Activated CD4-positive, alpha-beta T cell treated with anti-CD3 and anti-CD28 coated beads, Interleukin-2, amount 10 ng/mL, durations not matched to agents 24 days and 14 days (primary cell): ENCODE measurements at regions not wholly inside any gene's neighbourhood (a gene's known extent, or its start where the extent isn't known, plus 50 kb on each side); places are given as distances from the start of the nearest gene placed in this dataset.

ENCODE experiments used
- DNase-seq: peaks from one replicate; pipeline ENCODE4 v3.0.0; 2022
- H3K27ac Mint-ChIP-seq: one replicate; pipeline ENCODE4 v1.8.0; 2022; ENCODE audit warnings: mild to moderate bottlenecking, mixed read lengths
- H3K27me3 Mint-ChIP-seq: one replicate; pipeline ENCODE4 v1.8.0; 2022; ENCODE audit warnings: mixed read lengths
- H3K36me3 Mint-ChIP-seq: one replicate; pipeline ENCODE4 v1.8.0; 2022; ENCODE audit warnings: low read depth, mild to moderate bottlenecking, mixed read lengths
- H3K4me1 Mint-ChIP-seq: one replicate; pipeline ENCODE4 v1.8.0; 2021; ENCODE audit warnings: mixed read lengths
- H3K4me3 Mint-ChIP-seq: one replicate; pipeline ENCODE4 v1.8.0; 2022; ENCODE audit warnings: mild to moderate bottlenecking, moderate library complexity, mixed read lengths
- H3K9me3 Mint-ChIP-seq: one replicate; pipeline ENCODE4 v1.8.0; 2021; ENCODE audit warnings: mixed read lengths
- intact Hi-C: fragments of 100-400 bp; cut with micrococcal nuclease; formaldehyde crosslinking; loops from one replicate; pipeline ENCODE4 v1.15.1; 2023

DNA sequence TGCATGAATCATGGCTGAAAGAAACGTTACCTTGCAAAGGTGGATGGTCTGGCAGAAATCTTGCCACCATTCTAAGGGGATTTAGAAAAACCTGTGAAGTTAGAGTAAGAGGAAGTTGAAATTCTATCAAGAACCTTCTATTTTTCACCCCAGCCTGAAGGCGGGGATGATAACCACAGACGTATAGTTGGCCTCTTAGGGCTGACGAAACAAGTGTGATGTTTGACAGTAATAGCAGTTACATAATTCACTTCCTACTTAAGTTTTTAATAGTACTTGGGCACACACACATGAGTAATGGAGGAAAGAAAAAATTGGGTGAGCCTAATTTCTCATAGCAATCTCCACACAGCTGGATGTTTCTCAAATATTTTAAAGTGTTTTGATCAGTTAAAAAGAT lies 336.6 kb upstream of the SALL3 start:
- Mint-ChIP-seq H3K9me3 (no peaks in the 10 kb centered on the region), H3K36me3 (no peaks in the 10 kb centered on the region), H3K4me1 (no peaks in the 10 kb centered on the region), H3K4me3 (no peak overlapping the region), H3K27me3 (no peaks in the 10 kb centered on the region), H3K27ac (no peak overlapping the region)
- no peak for DNase-seq
- intact Hi-C loops: no loop called here

DNA sequence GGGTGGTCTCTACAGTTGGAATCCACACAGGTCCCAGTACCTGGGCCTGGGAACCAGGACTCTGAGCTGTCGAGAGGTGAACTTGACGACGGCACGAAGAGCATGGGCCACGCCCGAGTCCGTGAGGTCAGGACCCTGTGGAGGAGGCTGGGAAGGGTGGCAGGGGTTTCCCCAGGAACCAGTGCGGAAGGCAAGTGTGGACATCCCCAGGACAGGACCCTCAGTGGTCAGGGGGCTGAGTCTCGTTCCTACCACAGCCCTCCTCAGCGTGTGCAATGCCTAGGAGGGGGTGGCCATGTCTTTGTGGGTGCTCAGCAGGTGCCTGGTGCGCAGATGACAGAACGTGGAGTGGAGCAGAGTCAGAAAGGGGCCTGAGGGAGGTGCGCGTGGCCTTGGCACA lies 335.6 kb upstream of the SALL3 start:
- no peak for DNase-seq
- Mint-ChIP-seq H3K36me3 (no peaks in the 10 kb centered on the region), H3K9me3 (no peaks in the 10 kb centered on the region), H3K4me3 (no peak overlapping the region), H3K4me1 (no peaks in the 10 kb centered on the region), H3K27ac (no peak overlapping the region), H3K27me3 (no peaks in the 10 kb centered on the region)
- intact Hi-C loops: no loop called here

DNA sequence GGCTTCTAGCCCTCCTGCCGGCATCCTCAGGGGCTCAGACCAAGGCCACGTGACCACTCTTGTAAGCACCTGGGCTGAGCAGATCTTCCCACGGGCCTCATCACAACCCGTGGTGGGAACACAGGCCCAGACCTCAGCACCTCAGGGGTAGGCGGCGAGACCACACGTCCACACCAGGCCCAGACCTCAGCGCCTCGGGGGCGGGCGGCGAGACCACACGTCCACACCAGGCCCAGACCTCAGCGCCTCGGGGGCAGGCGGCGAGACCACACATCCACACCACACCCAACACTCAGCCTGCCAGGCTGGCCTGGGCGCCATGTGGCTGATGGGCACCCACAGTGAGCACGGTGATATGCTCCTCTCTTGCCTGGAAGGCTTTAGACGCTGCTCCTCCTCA lies 334.4 kb upstream of the SALL3 start:
- Mint-ChIP-seq H3K27ac (no peak overlapping the region), H3K4me3 (no peak overlapping the region), H3K9me3 (no peaks in the 10 kb centered on the region), H3K36me3 (no peaks in the 10 kb centered on the region), H3K4me1 (no peaks in the 10 kb centered on the region), H3K27me3 (no peaks in the 10 kb centered on the region)
- intact Hi-C loops: no loop called here
- DNase-seq: no peak

DNA sequence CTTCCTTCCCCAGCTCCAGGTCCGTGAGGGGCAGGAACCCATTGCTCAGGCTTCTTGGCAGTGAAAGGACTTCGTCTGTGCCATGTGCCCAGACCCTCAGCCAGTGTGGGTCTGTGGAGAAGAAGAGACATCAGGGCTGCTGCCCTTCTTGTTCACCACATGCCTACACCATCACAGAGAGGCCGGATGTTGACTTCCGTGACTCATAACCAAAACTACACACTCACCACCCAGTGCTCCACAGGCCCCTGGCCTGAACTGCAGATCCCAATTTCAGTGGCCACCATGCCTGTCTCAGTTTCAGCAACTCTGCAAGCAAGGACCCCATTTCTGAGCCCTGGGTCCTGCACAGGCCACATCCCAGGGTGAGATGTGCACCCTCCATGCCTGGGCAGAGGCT lies 332.6 kb upstream of the SALL3 start:
- Mint-ChIP-seq H3K4me1 (no peaks in the 10 kb centered on the region), H3K4me3 (no peak overlapping the region), H3K27me3 (no peaks in the 10 kb centered on the region), H3K27ac (no peak overlapping the region), H3K36me3 (no peaks in the 10 kb centered on the region), H3K9me3 (no peaks in the 10 kb centered on the region)
- no peak for DNase-seq
- intact Hi-C loops: no loop called here

DNA sequence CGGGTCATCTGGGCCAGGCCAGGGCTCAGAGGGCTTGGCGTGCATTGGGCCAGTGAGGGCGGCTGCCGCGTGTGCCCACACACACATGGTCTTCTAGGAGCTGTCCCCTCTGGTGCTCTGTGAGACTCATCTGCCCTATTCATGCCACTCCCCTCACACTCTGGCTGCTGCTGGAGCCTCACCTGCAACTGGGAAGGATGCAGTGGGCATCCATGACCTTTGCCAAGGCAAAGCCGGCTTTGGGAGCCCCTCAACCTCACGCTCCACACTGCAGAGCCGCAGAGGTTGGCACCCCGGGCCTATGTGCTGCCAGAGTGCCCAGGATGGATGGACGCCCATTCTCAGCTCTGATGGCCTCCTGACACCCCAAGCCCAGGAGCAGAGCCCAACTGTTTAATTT lies 330.2 kb upstream of the SALL3 start:
- no peak for DNase-seq
- no peak overlapping the region for H3K27ac Mint-ChIP-seq
- intact Hi-C loops: no loop called here
- H3K4me1 Mint-ChIP-seq: no peaks in the 10 kb centered on the region
- H3K36me3 Mint-ChIP-seq: no peaks in the 10 kb centered on the region
- H3K9me3 Mint-ChIP-seq: peaks cover 3% of the 10 kb centered on the region
- no peak overlapping the region for H3K4me3 Mint-ChIP-seq
- H3K27me3 Mint-ChIP-seq: no peaks in the 10 kb centered on the region

DNA sequence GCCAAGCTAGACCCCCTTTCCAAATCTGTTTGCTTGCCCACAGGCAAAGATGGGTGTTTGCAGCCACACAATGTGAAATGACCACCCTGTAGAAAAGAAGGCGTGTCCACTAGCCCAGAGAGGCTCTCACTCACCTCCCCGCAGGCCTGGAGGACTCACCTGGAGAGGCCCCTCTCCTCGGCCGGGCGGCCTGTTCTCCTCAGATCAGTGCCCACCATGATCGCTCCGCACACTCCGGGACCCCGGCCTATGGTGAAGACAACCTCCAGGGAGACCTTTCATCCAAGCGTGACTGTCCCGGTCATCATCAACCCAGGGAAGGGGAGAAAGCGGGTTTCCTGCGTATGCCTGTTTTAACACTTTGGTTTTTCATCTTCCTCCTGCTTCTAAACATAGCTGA lies 328.7 kb upstream of the SALL3 start:
- Mint-ChIP-seq H3K4me1 (no peaks in the 10 kb centered on the region), H3K27me3 (no peaks in the 10 kb centered on the region), H3K27ac (no peak overlapping the region), H3K9me3 (peaks cover 3% of the 10 kb centered on the region), H3K4me3 (no peak overlapping the region), H3K36me3 (no peaks in the 10 kb centered on the region)
- DNase-seq: no peak
- intact Hi-C loops: no loop called here

DNA sequence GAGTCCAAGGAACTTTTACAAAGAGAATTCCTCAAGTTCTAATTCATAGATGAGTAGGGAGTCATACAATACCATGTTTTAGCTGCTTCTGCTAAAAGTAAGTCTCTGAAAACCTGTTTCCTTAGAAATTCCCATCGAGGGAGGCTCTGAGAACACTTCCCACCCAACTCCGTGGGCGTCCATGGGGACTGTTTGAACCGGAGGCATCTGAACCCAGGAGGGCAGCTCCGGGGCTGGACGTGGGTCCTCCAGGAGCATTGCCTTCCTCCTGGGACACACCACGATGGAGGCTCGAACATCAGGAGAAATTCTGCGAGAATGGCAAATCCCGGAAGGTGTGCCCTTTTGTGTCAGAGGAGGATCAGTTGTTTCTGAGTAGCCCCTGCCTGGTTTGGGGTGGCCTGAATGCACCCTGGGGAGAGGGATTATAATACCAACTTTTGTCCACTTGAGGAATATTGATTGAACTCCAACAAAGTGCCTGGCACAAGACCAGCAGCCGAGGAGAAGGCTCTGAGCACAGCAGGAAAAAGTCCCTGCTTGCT lies 327.5 kb upstream of the SALL3 start:
- no peak overlapping the region for H3K27ac Mint-ChIP-seq
- intact Hi-C loops: no loop called here
- H3K4me1 Mint-ChIP-seq: no peaks in the 10 kb centered on the region
- H3K9me3 Mint-ChIP-seq: peaks cover 3% of the 10 kb centered on the region
- no peaks in the 10 kb centered on the region for H3K36me3 Mint-ChIP-seq
- no peaks in the 10 kb centered on the region for H3K27me3 Mint-ChIP-seq
- no peak for DNase-seq
- no peak overlapping the region for H3K4me3 Mint-ChIP-seq

DNA sequence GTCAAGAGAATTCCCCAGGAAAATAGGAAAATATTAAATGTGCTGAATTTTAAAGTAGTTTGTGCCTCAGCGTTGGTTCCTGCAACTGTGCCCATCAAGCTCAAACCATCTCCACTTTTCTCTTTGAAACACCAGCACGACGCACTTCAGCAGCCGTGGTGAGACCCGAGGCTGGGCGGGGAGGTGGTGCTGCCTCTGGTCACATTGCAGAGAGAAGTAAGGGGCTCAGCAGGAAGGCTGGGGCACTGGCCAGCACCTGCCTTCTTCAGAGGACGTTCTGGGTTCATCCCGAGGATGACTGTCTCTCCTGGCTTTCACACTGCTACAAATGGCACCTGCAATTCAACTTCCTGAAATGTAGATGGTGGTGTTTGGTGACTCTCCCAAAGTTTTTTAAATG lies 323.7 kb upstream of the SALL3 start:
- Mint-ChIP-seq H3K4me1 (no peaks in the 10 kb centered on the region), H3K9me3 (peaks cover 3% of the 10 kb centered on the region), H3K4me3 (no peak overlapping the region), H3K36me3 (no peaks in the 10 kb centered on the region), H3K27me3 (no peaks in the 10 kb centered on the region), H3K27ac (no peak overlapping the region)
- DNase-seq: no peak
- intact Hi-C loops: no loop called here

DNA sequence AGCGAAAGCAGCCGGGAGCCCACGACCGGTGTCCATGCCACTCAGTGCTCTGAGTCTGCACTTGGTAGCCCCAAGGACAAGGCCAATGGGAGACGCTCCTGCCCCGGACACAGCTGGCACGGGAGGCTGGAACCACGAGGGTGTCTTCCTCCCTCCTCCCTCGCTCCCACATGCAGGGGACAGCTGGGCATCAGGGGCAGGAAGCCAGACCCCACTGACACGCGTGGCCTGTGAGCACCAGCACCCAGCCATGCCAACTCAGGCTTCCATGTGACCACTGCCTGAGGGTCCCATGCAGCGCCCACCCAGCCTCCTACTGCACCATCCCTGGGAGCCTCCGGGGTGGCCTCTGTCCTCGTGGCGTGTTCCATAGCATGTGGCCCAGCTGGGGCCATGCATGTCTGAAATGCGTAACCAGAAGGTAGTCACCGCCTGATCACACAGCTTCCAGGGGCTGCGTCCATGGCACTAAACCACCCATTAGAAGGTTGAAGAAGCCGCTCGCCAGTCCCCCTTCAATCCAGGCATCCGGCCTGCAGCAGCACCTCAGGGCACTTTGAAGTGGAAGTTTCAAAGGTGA lies 323.2 kb upstream of the SALL3 start:
- peaks cover 3% of the 10 kb centered on the region for H3K9me3 Mint-ChIP-seq

DNA sequence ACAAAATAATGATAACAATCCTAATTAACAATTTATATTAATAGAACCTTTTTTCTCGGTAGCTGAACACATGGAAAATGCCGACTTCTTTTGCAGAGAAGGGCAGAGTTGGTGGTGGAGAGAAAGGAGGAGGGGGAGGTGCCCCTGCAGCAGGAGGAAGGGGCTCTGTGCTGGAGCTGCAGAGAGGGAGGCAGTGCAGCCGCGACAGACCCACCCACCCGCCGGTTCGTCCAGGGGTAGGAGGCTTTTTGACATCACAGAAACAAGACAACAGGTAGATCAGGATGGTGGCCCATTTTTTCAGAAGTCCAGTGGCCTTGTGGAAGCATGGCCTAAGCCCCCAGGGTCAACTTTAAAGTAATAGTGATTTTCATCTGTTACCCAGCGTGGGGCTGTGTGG lies 321.1 kb upstream of the SALL3 start:
- Mint-ChIP-seq H3K27ac (no peak overlapping the region), H3K27me3 (no peaks in the 10 kb centered on the region), H3K9me3 (no peaks in the 10 kb centered on the region), H3K4me1 (no peaks in the 10 kb centered on the region), H3K4me3 (no peak overlapping the region), H3K36me3 (no peaks in the 10 kb centered on the region)
- DNase-seq: no peak
- intact Hi-C loops: no loop called here

More for the DNA sequence above, 323.2 kb upstream of the SALL3 start:
- no peak for DNase-seq
- H3K36me3 Mint-ChIP-seq: no peaks in the 10 kb centered on the region
- intact Hi-C loops: no loop called here
- no peaks in the 10 kb centered on the region for H3K4me1 Mint-ChIP-seq
- H3K27me3 Mint-ChIP-seq: no peaks in the 10 kb centered on the region
- H3K27ac Mint-ChIP-seq: no peak overlapping the region
- no peak overlapping the region for H3K4me3 Mint-ChIP-seq

DNA sequence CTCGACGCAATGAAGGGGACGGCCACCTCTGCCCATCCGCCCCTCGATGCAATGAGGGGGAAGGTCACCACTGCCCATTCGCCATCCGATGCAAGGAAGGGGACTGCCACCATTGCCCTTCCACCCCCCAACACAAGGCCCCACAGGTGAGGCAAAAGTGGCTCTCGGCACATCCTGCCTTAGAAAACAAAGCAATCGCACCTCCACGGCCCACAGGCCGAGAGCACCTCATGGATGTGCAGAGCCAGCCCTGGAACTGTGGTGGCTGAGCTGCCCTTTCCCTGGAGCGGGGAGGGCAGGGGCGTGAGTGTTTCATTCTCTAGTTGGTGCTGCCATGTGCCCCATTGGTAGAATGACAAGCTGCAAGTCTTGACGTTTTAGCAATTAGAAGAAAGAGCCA lies 320.6 kb upstream of the SALL3 start:
- DNase-seq: no peak
- Mint-ChIP-seq H3K9me3 (no peaks in the 10 kb centered on the region), H3K27ac (no peak overlapping the region), H3K4me3 (no peak overlapping the region), H3K36me3 (no peaks in the 10 kb centered on the region), H3K4me1 (no peaks in the 10 kb centered on the region), H3K27me3 (no peaks in the 10 kb centered on the region)
- intact Hi-C loops: no loop called here

DNA sequence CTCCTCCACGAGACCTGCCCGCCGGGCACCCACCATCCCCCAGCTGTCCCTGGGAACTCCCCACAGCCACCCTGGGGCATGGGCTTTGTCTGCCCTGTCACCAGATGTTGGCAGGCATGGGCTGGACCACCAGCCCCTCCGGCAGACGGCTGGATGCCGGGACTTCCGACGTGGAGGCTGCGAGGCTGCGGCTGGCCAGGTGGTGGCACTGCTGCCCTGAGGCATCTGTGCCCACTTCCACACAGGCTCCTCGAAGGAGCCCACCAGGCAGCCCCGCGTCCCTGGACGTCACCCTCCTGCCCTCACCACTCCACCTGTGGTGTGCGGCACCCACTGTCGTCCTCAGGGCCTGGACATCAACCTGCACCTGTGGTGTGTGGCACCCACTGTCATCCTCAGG lies 319.9 kb upstream of the SALL3 start:
- no peaks in the 10 kb centered on the region for H3K4me1 Mint-ChIP-seq
- DNase-seq: no peak
- no peak overlapping the region for H3K27ac Mint-ChIP-seq
- H3K27me3 Mint-ChIP-seq: no peaks in the 10 kb centered on the region
- no peaks in the 10 kb centered on the region for H3K36me3 Mint-ChIP-seq
- H3K9me3 Mint-ChIP-seq: no peaks in the 10 kb centered on the region
- intact Hi-C loops: no loop called here
- no peak overlapping the region for H3K4me3 Mint-ChIP-seq

DNA sequence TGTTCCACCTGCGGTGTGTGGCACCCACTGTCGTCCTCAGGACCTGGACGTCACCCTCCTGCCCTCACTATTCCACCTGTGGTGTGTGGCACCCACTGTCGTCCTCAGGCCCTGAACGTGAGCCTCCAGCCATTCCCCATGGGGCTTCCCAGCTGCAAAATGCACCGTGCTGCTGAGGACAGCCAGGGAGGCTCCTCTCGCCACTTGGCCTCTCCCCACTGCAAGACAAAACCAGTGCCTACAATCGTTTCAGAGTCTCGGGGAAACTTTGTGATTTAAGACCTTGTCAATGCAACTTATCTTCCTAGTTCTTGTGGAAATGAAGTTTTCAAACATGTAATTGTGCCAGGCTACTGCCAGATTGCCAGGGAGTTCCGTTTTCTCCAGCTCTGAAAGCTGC lies 319.3 kb upstream of the SALL3 start:
- Mint-ChIP-seq H3K4me1 (no peaks in the 10 kb centered on the region), H3K27me3 (no peaks in the 10 kb centered on the region), H3K36me3 (no peaks in the 10 kb centered on the region), H3K4me3 (no peak overlapping the region), H3K27ac (no peak overlapping the region), H3K9me3 (no peaks in the 10 kb centered on the region)
- DNase-seq: no peak
- intact Hi-C loops: no loop called here

DNA sequence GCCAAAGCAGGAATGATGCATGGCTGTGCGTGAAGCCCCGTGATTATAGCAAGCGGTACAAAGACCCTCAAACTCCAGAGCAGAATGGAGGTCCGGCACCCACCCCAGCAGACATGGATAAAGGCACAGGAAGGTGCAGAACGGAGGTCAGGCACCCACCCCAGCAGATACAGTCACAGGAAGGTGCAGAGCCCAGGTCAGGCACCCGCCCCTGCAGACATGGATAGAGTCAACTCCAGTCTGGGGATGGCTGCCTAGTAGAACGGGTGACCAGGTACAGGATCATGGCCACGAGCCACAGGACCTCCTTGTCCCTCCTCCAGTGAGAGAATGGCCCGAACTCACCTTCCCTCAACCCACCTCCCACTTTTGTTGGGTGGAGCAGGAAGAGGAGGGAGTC lies 318.3 kb upstream of the SALL3 start:
- Mint-ChIP-seq H3K9me3 (no peaks in the 10 kb centered on the region), H3K4me1 (no peaks in the 10 kb centered on the region), H3K27ac (no peak overlapping the region), H3K27me3 (no peaks in the 10 kb centered on the region), H3K36me3 (no peaks in the 10 kb centered on the region), H3K4me3 (no peak overlapping the region)
- intact Hi-C loops: no loop called here
- DNase-seq: no peak

DNA sequence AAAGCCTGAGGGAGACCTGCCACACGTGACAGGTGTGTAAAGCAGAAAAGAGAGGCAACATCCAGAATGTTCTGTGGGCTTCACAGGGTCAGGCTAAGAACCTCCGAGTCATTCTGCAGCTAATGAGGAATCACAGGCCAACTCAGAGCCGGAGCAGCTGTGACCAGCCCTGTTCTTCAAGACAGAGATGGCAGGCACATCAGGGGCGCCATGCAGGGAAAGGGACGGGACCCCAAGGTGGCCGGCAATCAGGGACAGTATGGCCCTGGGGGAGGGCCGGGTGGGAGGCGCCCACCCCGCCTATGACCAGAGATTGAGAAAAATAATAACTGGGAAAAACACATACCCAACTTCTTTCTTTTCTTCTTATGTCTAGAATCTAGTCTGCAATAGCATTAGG lies 316.7 kb upstream of the SALL3 start:
- H3K27ac Mint-ChIP-seq: no peak overlapping the region
- intact Hi-C loops: no loop called here

More for the DNA sequence above, 316.7 kb upstream of the SALL3 start:
- Mint-ChIP-seq H3K4me1 (no peaks in the 10 kb centered on the region), H3K27me3 (no peaks in the 10 kb centered on the region), H3K9me3 (no peaks in the 10 kb centered on the region), H3K36me3 (no peaks in the 10 kb centered on the region), H3K4me3 (no peak overlapping the region)
- no peak for DNase-seq
